ENCODE measurements at regions not wholly inside any gene's neighbourhood (a gene's known extent, or its start where the extent isn't known, plus 50 kb on each side); places are given as distances from the start of the nearest gene placed in this dataset.

GRCh38 chr10:112895292-112895691 is 54.8 kb upstream of the TCF7L2 start:
- TF ChIP-seq CTCF (IDR thresholded peaks at IDR 0.05) = no peak
- TF ChIP-seq POLR2A (IDR thresholded peaks at IDR 0.05) = no peak

Measured in body of pancreas (tissue), 4 donors.